Ishikawa (cell line): ENCODE measurements at regions not wholly inside any gene's neighbourhood (a gene's known extent, or its start where the extent isn't known, plus 50 kb on each side); places are given as distances from the start of the nearest gene placed in this dataset.
A peak's percentile ranks its signal among the peaks of the same experiment; 100 is the strongest.

Experiments used
- CEBPB ChIP-seq: IDR thresholded peaks from 2 replicates; pipeline ENCODE4 v1.6.1; 2012
- RAD21 ChIP-seq: IDR thresholded peaks from 2 replicates; pipeline ENCODE4 v1.6.1; 2012; ENCODE audit warnings: low read depth
- TCF12 ChIP-seq: IDR thresholded peaks from 2 replicates; pipeline ENCODE4 v1.6.1; 2012; ENCODE audit warnings: low read depth
- TF ChIP-seq, protein P1 (sequence below): IDR thresholded peaks from 2 replicates; pipeline ENCODE4 v1.6.1; 2012

DNA sequence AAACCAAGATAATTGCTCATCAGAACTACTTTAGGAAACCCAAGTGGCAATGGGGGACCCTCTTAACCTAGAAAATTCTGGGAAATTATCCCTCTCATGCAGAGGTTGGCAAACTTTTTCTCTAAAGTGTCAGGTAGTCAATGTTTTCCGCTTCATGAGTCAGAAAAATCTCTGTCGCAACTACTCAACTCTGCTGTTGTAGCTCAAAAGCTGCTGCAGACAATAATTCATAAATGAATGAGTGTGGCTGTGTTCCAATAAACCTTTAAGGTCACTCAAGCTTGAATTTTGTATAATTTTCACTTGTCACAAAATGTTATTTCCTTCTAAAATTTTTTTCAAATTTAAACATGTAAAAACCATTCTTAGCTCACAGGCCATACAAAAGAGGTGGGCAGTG, 193.4 kb upstream of the MID1 start:
- TF ChIP-seq, protein P1, sequence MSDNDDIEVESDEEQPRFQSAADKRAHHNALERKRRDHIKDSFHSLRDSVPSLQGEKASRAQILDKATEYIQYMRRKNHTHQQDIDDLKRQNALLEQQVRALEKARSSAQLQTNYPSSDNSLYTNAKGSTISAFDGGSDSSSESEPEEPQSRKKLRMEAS, result no peak
- TF ChIP-seq TCF12, result no peak
- TF ChIP-seq RAD21, result no peak
- peak; percentile 64 for TF ChIP-seq CEBPB
